NB4 (cell line): ENCODE measurements at regions not wholly inside any gene's neighbourhood (a gene's known extent, or its start where the extent isn't known, plus 50 kb on each side); places are given as distances from the start of the nearest gene placed in this dataset.

Experiments
- CTCF ChIP-seq: IDR thresholded peaks from one replicate; pipeline ENCODE4 v1.5.1; 2012; ENCODE audit warnings: low read depth, low read length
- MAX ChIP-seq: IDR thresholded peaks from 2 replicates; pipeline ENCODE4 v1.6.1; 2011; ENCODE audit warnings: low read depth, low read length
- POLR2A ChIP-seq: IDR thresholded peaks from 2 replicates; pipeline ENCODE4 v1.6.1; 2011; ENCODE audit warnings: mild to moderate bottlenecking; ENCODE audit not compliant: insufficient read length; ENCODE audit errors: extremely low read depth

GRCh38 chr2:203637471-203638167, 68.8 kb upstream of the CD28 start:
- TF ChIP-seq CTCF, result no peak
- TF ChIP-seq POLR2A, result no peak
- TF ChIP-seq MAX, result no peak
